IMR-90 (cell line): ENCODE measurements at regions not wholly inside any gene's neighbourhood (a gene's known extent, or its start where the extent isn't known, plus 50 kb on each side); places are given as distances from the start of the nearest gene placed in this dataset.

Source experiments
- ATAC-seq: fragments of 200-7000 bp; cut with Tn5 transposase; 2 replicates; pipeline ENCODE4 v1.9.1; 2020; ENCODE audit warnings: low read depth, mild to moderate bottlenecking, moderate library complexity
- BruUV-seq: library from RNA; stranded (reverse); fragments of 400-500 nt; replicated peaks from 2 replicates; lab custom pipeline; 2021; lab: Mats Ljungman, UMichigan
- CTCF ChIA-PET: fragments of 300-600 bp; formaldehyde crosslinking; extraction: SDS; loops from one replicate; lab custom pipeline; 2021; ENCODE audit warnings: antibody characterized with exemption; lab: Yijun Ruan, JAX
- POLR2A ChIA-PET: fragments of 300-600 bp; sonication (Branson Sonifier 250); formaldehyde crosslinking; loops from one replicate; lab custom pipeline; 2022; ENCODE audit warnings: antibody characterized with exemption; ENCODE audit not compliant: unreplicated experiment; lab: Charles Lee
- DNase-seq: peaks from one replicate; pipeline ENCODE4 v3.0.0; 2013
- H2AFZ ChIP-seq: replicated peaks from 2 replicates; pipeline ENCODE3; 2013; ENCODE audit warnings: low read length, mild to moderate bottlenecking; ENCODE audit not compliant: poor library complexity
- H2AK5ac ChIP-seq: 2 replicates; pipeline ENCODE4 v1.6.1; 2013; ENCODE audit warnings: low read depth, low read length, inconsistent platforms
- H2AK9ac ChIP-seq: replicated peaks from 2 replicates; pipeline ENCODE3; 2013; ENCODE audit warnings: mild to moderate bottlenecking, low read depth, low read length, moderate library complexity; ENCODE audit not compliant: poor library complexity
- H2BK120ac ChIP-seq: 2 replicates; pipeline ENCODE4 v1.6.1; 2013; ENCODE audit warnings: low read depth, low read length, inconsistent platforms
- H2BK15ac ChIP-seq: 3 replicates; pipeline ENCODE4 v1.6.1; 2013; ENCODE audit warnings: low read depth, low read length, inconsistent platforms
- H2BK20ac ChIP-seq: 2 replicates; pipeline ENCODE4 v1.6.1; 2013; ENCODE audit warnings: low read depth, mild to moderate bottlenecking, inconsistent platforms, low read length, moderate library complexity
- H2BK5ac ChIP-seq: 2 replicates; pipeline ENCODE4 v1.6.1; 2013; ENCODE audit warnings: mild to moderate bottlenecking, low read depth, low read length, inconsistent platforms; ENCODE audit not compliant: poor library complexity, severe bottlenecking
- H3K14ac ChIP-seq: replicated peaks from 2 replicates; pipeline ENCODE4 v1.6.1; 2013; ENCODE audit warnings: low read depth, low read length, inconsistent platforms
- H3K18ac ChIP-seq: 2 replicates; pipeline ENCODE4 v1.6.1; 2013; ENCODE audit warnings: low read depth, low read length, control low read depth
- H3K23ac ChIP-seq: 2 replicates; pipeline ENCODE4 v1.6.1; 2013; ENCODE audit warnings: low read depth, low read length, inconsistent platforms
- H3K27ac ChIP-seq: 2 replicates; pipeline ENCODE4 v1.5.1; 2013; ENCODE audit warnings: mild to moderate bottlenecking, control low read depth, low read length; ENCODE audit not compliant: insufficient read depth
- H3K27me3 ChIP-seq: 2 replicates; pipeline ENCODE4 v1.6.1; 2013; ENCODE audit warnings: low read length; ENCODE audit not compliant: control insufficient read depth, insufficient read depth
- H3K36me3 ChIP-seq: 2 replicates; pipeline ENCODE4 v1.6.1; 2013; ENCODE audit warnings: low read length, mixed read lengths; ENCODE audit not compliant: control insufficient read depth, insufficient read depth
- H3K4ac ChIP-seq: 2 replicates; pipeline ENCODE4 v1.6.1; 2013; ENCODE audit warnings: low read depth, low read length, inconsistent platforms
- H3K4me1 ChIP-seq: 2 replicates; pipeline ENCODE4 v1.6.1; 2013; ENCODE audit warnings: low read length, mixed read lengths; ENCODE audit not compliant: control insufficient read depth, insufficient read depth
- H3K4me2 ChIP-seq: 2 replicates; pipeline ENCODE4 v1.6.1; 2013; ENCODE audit warnings: low read depth, mild to moderate bottlenecking, control low read depth, low read length, moderate library complexity
- H3K4me3 ChIP-seq: 2 replicates; pipeline ENCODE4 v1.5.1; 2013; ENCODE audit warnings: low read depth, mild to moderate bottlenecking, control low read depth, low read length, moderate library complexity; ENCODE audit not compliant: insufficient read depth
- H3K56ac ChIP-seq: 2 replicates; pipeline ENCODE4 v1.6.1; 2013; ENCODE audit warnings: low read length, inconsistent platforms; ENCODE audit not compliant: insufficient read depth; ENCODE audit errors: extremely low read depth
- H3K79me1 ChIP-seq, 2 experiments: 2 replicates each; pipeline ENCODE4 v1.6.1; 2013; ENCODE audit warnings: low read length in 2 of 2, inconsistent platforms in 1 of 2, low read depth in 1 of 2
- H3K9ac ChIP-seq: 2 replicates; pipeline ENCODE4 v1.6.1; 2013; ENCODE audit warnings: low read depth, low read length, control low read depth
- H3K9me1 ChIP-seq: 2 replicates; pipeline ENCODE4 v1.6.1; 2013; ENCODE audit warnings: low read length, inconsistent platforms; ENCODE audit not compliant: insufficient read depth
- H3K9me3 ChIP-seq: 2 replicates; pipeline ENCODE4 v1.6.1; 2013; ENCODE audit warnings: low read length; ENCODE audit not compliant: control insufficient read depth, insufficient read depth
- H4K20me1 ChIP-seq: 2 replicates; pipeline ENCODE4 v1.6.1; 2013; ENCODE audit warnings: low read length, inconsistent platforms; ENCODE audit not compliant: insufficient read depth
- H4K5ac ChIP-seq: 2 replicates; pipeline ENCODE4 v1.6.1; 2013; ENCODE audit warnings: mild to moderate bottlenecking, low read depth, low read length, control low read depth
- H4K8ac ChIP-seq, 2 experiments: 2 replicates each; pipeline ENCODE4 v1.6.1; 2013; ENCODE audit warnings: low read depth in 2 of 2, low read length in 2 of 2, control low read depth in 1 of 2, inconsistent platforms in 1 of 2
- H4K91ac ChIP-seq: 2 replicates; pipeline ENCODE4 v1.6.1; 2013; ENCODE audit warnings: low read depth, low read length, inconsistent platforms; ENCODE audit not compliant: insufficient read depth
- BHLHE40 ChIP-seq: fragments of 150-350 bp; IDR thresholded peaks from 2 replicates; pipeline ENCODE4 v1.6.1; 2016; ENCODE audit warnings: mild to moderate bottlenecking, low read depth, low read length
- CEBPB ChIP-seq: IDR thresholded peaks from 2 replicates; pipeline ENCODE4 v1.6.1; 2012; ENCODE audit warnings: low read depth, low read length, improper control_type of control experiment
- ELK1 ChIP-seq: fragments of 150-350 bp; IDR thresholded peaks from 2 replicates; pipeline ENCODE4 v1.6.1; 2016; ENCODE audit warnings: low read depth, mild to moderate bottlenecking, low read length, moderate library complexity, borderline replicate concordance
- FOS ChIP-seq: fragments of 150-350 bp; IDR thresholded peaks from 2 replicates; pipeline ENCODE4 v1.6.1; 2016; ENCODE audit warnings: low read depth, low read length
- MAFK ChIP-seq: IDR thresholded peaks from 2 replicates; pipeline ENCODE4 v1.6.1; 2012; ENCODE audit warnings: low read depth, low read length, improper control_type of control experiment
- RAD21 ChIP-seq: IDR thresholded peaks from 2 replicates; pipeline ENCODE4 v1.6.1; 2012; ENCODE audit warnings: low read length, improper control_type of control experiment
- WGBS, 2 experiments: methylation state at CpG; one replicate each; pipeline versions ENCODE4 v1.1.5 to v1.1.7; 2013; ENCODE audit warnings: missing lambda C conversion rate in 2 of 2; ENCODE audit not compliant: insufficient read length in 1 of 2; ENCODE audit errors: extremely low coverage in 2 of 2; 5-methylcytosine and 5-hydroxymethylcytosine counted together
- dilution Hi-C: fragments of 300-500 bp; cut with HindIII; formaldehyde crosslinking; loops from one replicate; pipeline ENCODE4 v1.14.3; 2018; ENCODE audit warnings: low sequenced_read_pairs; ENCODE audit not compliant: unreplicated experiment
- in situ Hi-C: fragments of 300-500 bp; cut with MboI; formaldehyde crosslinking; loops from 3 replicates; pipeline ENCODE4 v1.14.3; 2019; ENCODE audit warnings: low sequenced_read_pairs, inconsistent platforms, mixed read lengths
- intact Hi-C: fragments of 100-400 bp; cut with micrococcal nuclease; formaldehyde crosslinking; loops from 2 replicates; pipeline ENCODE4 v1.10.0; 2022

- Histone ChIP-seq H3K27me3 (no peaks in the 10 kb centered on the region), H4K5ac (peak overlapping the region; percentile 5; the same call in 1 of the 2 replicates), H3K9me1 (peaks cover 13% of the 10 kb centered on the region), H4K91ac (no peak overlapping the region), H3K4me2 (no peak overlapping the region), H3K9me3 (no peaks in the 10 kb centered on the region), H3K27ac (no peak overlapping the region), H3K14ac (no peak overlapping the region), H2BK15ac (0 out of 3 replicates have a peak overlapping the region, but pooled peaks have one; percentile 2), H3K9ac (no peak overlapping the region), H2AK5ac (no peak overlapping the region), H2BK5ac (peak overlapping the region; percentile 100), H3K36me3 (no peaks in the 10 kb centered on the region), H2AFZ (no peak overlapping the region), H3K4me1 (peaks cover 15% of the 10 kb centered on the region), H3K79me1 (peaks cover 3 to 18% of the 10 kb centered on the region in 2 experiments), H3K4me3 (no peak overlapping the region), H2BK20ac (no peak overlapping the region), H3K4ac (0 out of 2 replicates have a peak overlapping the region, but pooled peaks have one; percentile 0), H3K23ac (peak overlapping the region; percentile 7; the same call in 1 of the 2 replicates), H2AK9ac (no peak overlapping the region), H3K56ac (no peak overlapping the region), H2BK120ac (0 out of 2 replicates have a peak overlapping the region, but pooled peaks have one; percentile 1), H4K20me1 (no peaks in the 10 kb centered on the region), H3K18ac (peak overlapping the region; percentile 67), H4K8ac (no peak overlapping the region)
- BruUV-seq, result no TSS peak
- in situ Hi-C loops (no loop called here), intact Hi-C loops (loop anchor here (5.0 kb wide), 5 partner anchors 38 to 272 kb away; partner anchors contain the start of gene ELL2), dilution Hi-C loops (no loop called here)
- ATAC-seq (no peak), DNase-seq (no peak)
- TF ChIP-seq FOS, result no peak
- no peak for TF ChIP-seq CEBPB
- no peak for TF ChIP-seq MAFK
- TF ChIP-seq RAD21, result no peak
- no peak for TF ChIP-seq BHLHE40
- TF ChIP-seq ELK1, result no peak
- CTCF ChIA-PET, result interaction anchor here (0.6 to 0.8 kb wide), 2 partner anchors 93 to 106 kb away, joined by 3 to 4 read pairs; no protein-coding TSS in a partner anchor
- POLR2A ChIA-PET, result no interaction called here
- no CpG with 5 or more reads among the region's 2 CpGs for WGBS, 2 experiments
Measured at GRCh38 chr5:96064877-96065276, 103.2 kb upstream of the ELL2 start.
